22Rv1 (cell line): ENCODE measurements at regions not wholly inside any gene's neighbourhood (a gene's known extent, or its start where the extent isn't known, plus 50 kb on each side); places are given as distances from the start of the nearest gene placed in this dataset.

Source experiments
- CTCF ChIP-seq: fragments of 450-650 bp; IDR thresholded peaks from 2 replicates; pipeline ENCODE4 v1.5.1; 2017; ENCODE audit warnings: mild to moderate bottlenecking
- ZFX ChIP-seq: fragments of 450-650 bp; IDR thresholded peaks from 2 replicates; pipeline ENCODE4 v1.6.1; 2017; ENCODE audit warnings: antibody characterized with exemption, borderline replicate concordance

- TF ChIP-seq CTCF (no peak), ZFX (no peak)
These were observed 183.2 kb upstream of the JARID2 start for GRCh38 chr6:15062516-15063252.
